EL (cell line): ENCODE measurements at regions not wholly inside any gene's neighbourhood (a gene's known extent, or its start where the extent isn't known, plus 50 kb on each side); places are given as distances from the start of the nearest gene placed in this dataset.
"Not testable (repeated sequence)": the region's sequence is repeated elsewhere in the genome, so short reads cannot be mapped to it uniquely, and the experiment has no call there.

Experiments used
- DNase-seq: peaks from one replicate; pipeline ENCODE4 v3.0.0-alpha.2; 2016

- DNase-seq, result peak; percentile 66
Measured at GRCh38 chr2:133886735-133887675, 318.7 kb upstream of the NCKAP5 start.

GRCh38 chr2:133887676-133888040 is 319.4 kb upstream of the NCKAP5 start:
- no peak for DNase-seq

- DNase-seq, result no peak
Measured at GRCh38 chr2:133888107-133888506, 319.8 kb upstream of the NCKAP5 start.

GRCh38 chr2:133888621-133889219 is 320.5 kb upstream of the NCKAP5 start:
- no peak for DNase-seq

GRCh38 chr2:133892352-133892913 is 324.2 kb upstream of the NCKAP5 start:
- DNase-seq, result no peak

GRCh38 chr2:133894429-133894828 is 326.2 kb upstream of the NCKAP5 start:
- no peak for DNase-seq

GRCh38 chr2:133897838-133898237 is 329.6 kb upstream of the NCKAP5 start:
- DNase-seq, result not testable (repeated sequence)

GRCh38 chr2:133900909-133901308 is 332.6 kb upstream of the NCKAP5 start:
- DNase-seq, result no peak

GRCh38 chr2:133906396-133906795 is 338.1 kb upstream of the NCKAP5 start:
- DNase-seq, result no peak

- DNase-seq, result no peak
Measured at GRCh38 chr2:133906926-133907325, 338.7 kb upstream of the NCKAP5 start.

GRCh38 chr2:133908171-133908570 is 339.9 kb upstream of the NCKAP5 start:
- no peak for DNase-seq

- no peak for DNase-seq
Measured at GRCh38 chr2:133918141-133918540, 335.7 kb upstream of the MGAT5 start.

GRCh38 chr2:133919285-133919684 is 334.6 kb upstream of the MGAT5 start:
- peak; percentile 2 for DNase-seq

- DNase-seq, result no peak
Measured at GRCh38 chr2:133927894-133928293, 326.0 kb upstream of the MGAT5 start.

- DNase-seq, result no peak
Measured at GRCh38 chr2:133936096-133936495, 317.8 kb upstream of the MGAT5 start.

GRCh38 chr2:133936601-133937000 is 317.3 kb upstream of the MGAT5 start:
- no peak for DNase-seq

GRCh38 chr2:133937669-133938068 is 316.2 kb upstream of the MGAT5 start:
- DNase-seq, result peak; percentile 1

- no peak for DNase-seq
Measured at GRCh38 chr2:133940134-133940533, 313.7 kb upstream of the MGAT5 start.

- no peak for DNase-seq
Measured at GRCh38 chr2:133941666-133942065, 312.2 kb upstream of the MGAT5 start.

- no peak for DNase-seq
Measured at GRCh38 chr2:133942398-133942797, 311.5 kb upstream of the MGAT5 start.

GRCh38 chr2:133943108-133943507 is 310.8 kb upstream of the MGAT5 start:
- DNase-seq, result no peak

GRCh38 chr2:133945089-133945488 is 308.8 kb upstream of the MGAT5 start:
- DNase-seq, result no peak

- no peak for DNase-seq
Measured at GRCh38 chr2:133947057-133947456, 306.8 kb upstream of the MGAT5 start.
